HepG2 (cell line): ENCODE measurements at regions not wholly inside any gene's neighbourhood (a gene's known extent, or its start where the extent isn't known, plus 50 kb on each side); places are given as distances from the start of the nearest gene placed in this dataset.

Source experiments
- ATAC-seq: fragments of 200-7000 bp; cut with Tn5 transposase; 3 replicates; pipeline ENCODE4 v1.9.1; 2020; ENCODE audit warnings: mild to moderate bottlenecking, moderate library complexity
- BruUV-seq: library from RNA; stranded (reverse); fragments of 400-500 nt; replicated peaks from 2 replicates; lab custom pipeline; 2021; lab: Mats Ljungman, UMichigan
- CTCF ChIA-PET: fragments of 300-600 bp; formaldehyde crosslinking; extraction: SDS; loops from one replicate; lab custom pipeline; 2021; ENCODE audit warnings: low total read pairs, inconsistent platforms, low intra/inter-chr PET ratio; lab: Yijun Ruan, JAX
- POLR2A ChIA-PET: fragments of 350-600 bp; sonication (Branson Sonifier 250); formaldehyde crosslinking; loops from one replicate; lab custom pipeline; 2020; ENCODE audit warnings: antibody characterized with exemption, inconsistent platforms; lab: Yijun Ruan, JAX
- DNase-seq: peaks from one replicate; pipeline ENCODE4 v3.0.0-alpha.2; 2015; ENCODE audit warnings: low spot score
- FAIRE-seq: peaks from 3 replicates; lab custom pipeline; 2011; peaks lifted over from hg19 to GRCh38; lab: Jason Lieb, UNC
- H2AFZ ChIP-seq: one replicate; pipeline ENCODE4 v1.6.1; 2011; ENCODE audit warnings: low read length, inconsistent platforms
- H3K27ac ChIP-seq: fragments of 300-600 bp; 3 replicates; pipeline ENCODE4 v1.8.0; 2011; ENCODE audit warnings: mixed run types, mild to moderate bottlenecking, mixed read lengths, low read length, inconsistent platforms; ENCODE audit not compliant: insufficient read depth; ENCODE audit errors: extremely low read length
- H3K27me3 ChIP-seq, 2 experiments: fragments of 200-600 bp in 1 of 2; 2 replicates in 1 of 2; 3 replicates in 1 of 2; pipeline versions ENCODE4 v1.6.0 to v1.8.0; 2011; ENCODE audit warnings: low read length in 2 of 2, mild to moderate bottlenecking in 2 of 2, moderate library complexity in 2 of 2, inconsistent platforms in 1 of 2; ENCODE audit not compliant: insufficient read depth in 2 of 2, control insufficient read depth in 1 of 2
- H3K36me3 ChIP-seq, 2 experiments: fragments of 200-600 bp in 1 of 2; replicated peaks in 1 of 2; 2 replicates in 1 of 2; 3 replicates in 1 of 2; pipeline versions ENCODE4 v1.5.1 to v1.8.0; 2011; ENCODE audit warnings: low read length in 2 of 2, inconsistent platforms in 1 of 2; ENCODE audit not compliant: insufficient read depth in 2 of 2, control insufficient read depth in 1 of 2
- H3K4me1 ChIP-seq: 2 replicates; pipeline ENCODE4 v1.5.1; 2012; ENCODE audit warnings: low read length, inconsistent platforms; ENCODE audit not compliant: insufficient read depth
- H3K4me2 ChIP-seq: 2 replicates; pipeline ENCODE4 v1.6.0; 2011; ENCODE audit warnings: low read depth, low read length, inconsistent platforms
- H3K4me3 ChIP-seq, 3 experiments: fragments of 200-600 bp in 1 of 3; sonication (generic), shearing (Covaris generic) in 1 of 3; replicated peaks in 1 of 3; 2 replicates each; pipeline ENCODE4 v1.5.1; 2011 to 2016; ENCODE audit warnings: low read length in 3 of 3, inconsistent platforms in 2 of 3, low read depth in 2 of 3, mild to moderate bottlenecking in 2 of 3, control low read depth in 1 of 3, mixed read lengths in 1 of 3; ENCODE audit not compliant: insufficient read depth in 1 of 3
- H3K79me2 ChIP-seq: one replicate; pipeline ENCODE4 v1.6.1; 2011; ENCODE audit warnings: low read length, inconsistent platforms; ENCODE audit not compliant: insufficient read depth
- H3K9ac ChIP-seq: 2 replicates; pipeline ENCODE4 v1.6.0; 2011; ENCODE audit warnings: mild to moderate bottlenecking, low read depth, low read length, inconsistent platforms; ENCODE audit not compliant: insufficient read depth
- H3K9me3 ChIP-seq: 2 replicates; pipeline ENCODE4 v1.5.1; 2012; ENCODE audit warnings: mild to moderate bottlenecking, low read length
- H4K20me1 ChIP-seq: 2 replicates; pipeline ENCODE4 v1.6.0; 2011; ENCODE audit warnings: inconsistent platforms, mild to moderate bottlenecking, low read length, moderate library complexity; ENCODE audit not compliant: insufficient read depth
- FOXC1 ChIP-seq: sonication (generic); formaldehyde crosslinking; IDR thresholded peaks from 2 replicates; pipeline ENCODE4 v1.8.0; 2022; ENCODE audit warnings: mild to moderate bottlenecking, missing genetic modification reagents, borderline replicate concordance
- KAT2B ChIP-seq: fragments of 150-350 bp; IDR thresholded peaks from 2 replicates; pipeline ENCODE4 v1.6.1; 2014; ENCODE audit warnings: low read depth, low read length, borderline replicate concordance
- RARA ChIP-seq: IDR thresholded peaks from 2 replicates; pipeline ENCODE4 v1.6.1; 2016; ENCODE audit warnings: missing genetic modification reagents, missing compliant biosample characterization
- SMARCC2 ChIP-seq: fragments of 450-650 bp; IDR thresholded peaks from 2 replicates; pipeline ENCODE4 v1.6.1; 2017; ENCODE audit warnings: antibody characterized with exemption, mild to moderate bottlenecking
- ZFP82 ChIP-seq: sonication (generic); formaldehyde crosslinking; IDR thresholded peaks from 2 replicates; pipeline ENCODE4 v1.5.1; 2020; ENCODE audit warnings: mild to moderate bottlenecking, missing genetic modification reagents, borderline replicate concordance
- ZNF746 ChIP-seq: sonication (generic); formaldehyde crosslinking; IDR thresholded peaks from 2 replicates; pipeline ENCODE4 v1.8.0; 2022; ENCODE audit warnings: mild to moderate bottlenecking, missing genetic modification reagents
- in situ Hi-C: cut with HindIII; loops from 2 replicates; pipeline ENCODE4 v1.10.0; 2017; ENCODE audit warnings: low pct_unique_long_range_greater_than_20kb; ENCODE audit not compliant: extremely low pct_ligation_motif_present
- intact Hi-C: fragments of 100-400 bp; cut with micrococcal nuclease; formaldehyde crosslinking; loops from one replicate; pipeline ENCODE4 v1.10.0; 2022; ENCODE audit not compliant: unreplicated experiment
- TF ChIP-seq, protein P1 (sequence below): sonication (generic); IDR thresholded peaks from 2 replicates; pipeline ENCODE4 v1.6.1; 2016; ENCODE audit warnings: low read depth, borderline replicate concordance
- TF ChIP-seq, protein P2 (sequence below): sonication (generic); formaldehyde crosslinking; IDR thresholded peaks from 2 replicates; pipeline ENCODE4 v1.5.0; 2020; ENCODE audit warnings: missing genetic modification reagents, mild to moderate bottlenecking, borderline replicate concordance

DNA sequence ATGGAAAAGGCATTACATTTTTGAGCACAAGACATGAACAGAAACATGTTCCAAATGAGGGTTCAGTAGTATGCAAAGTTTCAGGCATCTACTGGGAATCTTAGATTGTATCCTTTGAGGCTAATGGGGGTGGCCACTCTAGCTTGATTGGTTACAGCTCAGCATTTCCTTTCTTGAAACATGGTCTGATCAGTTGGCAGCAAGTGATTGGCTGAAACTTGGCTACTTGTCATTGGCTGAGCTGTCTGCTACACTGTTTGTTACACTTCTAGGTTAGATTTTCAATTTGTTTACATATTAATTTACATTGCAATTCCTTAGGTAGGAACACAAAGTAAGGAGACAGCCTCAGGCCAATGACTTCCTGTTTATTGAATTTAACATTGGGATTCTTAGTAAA, 918.0 kb upstream of the SEL1L start:
- Histone ChIP-seq H3K4me3 (no peak overlapping the region), H3K36me3 (no peaks in the 10 kb centered on the region), H3K4me1 (no peaks in the 10 kb centered on the region), H3K9me3 (peaks cover 86% of the 10 kb centered on the region), H4K20me1 (no peaks in the 10 kb centered on the region)
- POLR2A ChIA-PET = no interaction called here
- no TSS peak for BruUV-seq
- TF ChIP-seq RARA (CRISPR knock-in tag) (no peak), KAT2B (no peak), ZNF746 (CRISPR knock-in tag) (no peak), FOXC1 (CRISPR knock-in tag) (no peak), ZFP82 (CRISPR knock-in tag) (no peak), SMARCC2 (no peak)
- TF ChIP-seq, protein P1, sequence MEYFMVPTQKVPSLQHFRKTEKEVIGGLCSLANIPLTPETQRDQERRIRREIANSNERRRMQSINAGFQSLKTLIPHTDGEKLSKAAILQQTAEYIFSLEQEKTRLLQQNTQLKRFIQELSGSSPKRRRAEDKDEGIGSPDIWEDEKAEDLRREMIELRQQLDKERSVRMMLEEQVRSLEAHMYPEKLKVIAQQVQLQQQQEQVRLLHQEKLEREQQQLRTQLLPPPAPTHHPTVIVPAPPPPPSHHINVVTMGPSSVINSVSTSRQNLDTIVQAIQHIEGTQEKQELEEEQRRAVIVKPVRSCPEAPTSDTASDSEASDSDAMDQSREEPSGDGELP = no peak
- TF ChIP-seq, protein P2, sequence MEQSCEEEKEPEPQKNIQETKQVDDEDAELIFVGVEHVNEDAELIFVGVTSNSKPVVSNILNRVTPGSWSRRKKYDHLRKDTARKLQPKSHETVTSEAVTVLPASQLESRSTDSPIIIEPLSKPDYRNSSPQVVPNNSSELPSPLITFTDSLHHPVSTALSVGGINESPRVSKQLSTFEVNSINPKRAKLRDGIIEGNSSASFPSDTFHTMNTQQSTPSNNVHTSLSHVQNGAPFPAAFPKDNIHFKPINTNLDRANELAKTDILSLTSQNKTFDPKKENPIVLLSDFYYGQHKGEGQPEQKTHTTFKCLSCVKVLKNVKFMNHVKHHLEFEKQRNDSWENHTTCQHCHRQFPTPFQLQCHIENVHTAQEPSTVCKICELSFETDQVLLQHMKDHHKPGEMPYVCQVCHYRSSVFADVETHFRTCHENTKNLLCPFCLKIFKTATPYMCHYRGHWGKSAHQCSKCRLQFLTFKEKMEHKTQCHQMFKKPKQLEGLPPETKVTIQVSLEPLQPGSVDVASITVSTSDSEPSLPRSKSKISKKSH (CRISPR knock-in tag) = no peak
- TF ChIP-seq, all 625 proteins: peak for 0
- H2AFZ ChIP-seq = no peak overlapping the region
- intact Hi-C loops = no loop called here
- H3K27me3 ChIP-seq = no peaks in the 10 kb centered on the region
- H3K27ac ChIP-seq = no peak overlapping the region
- no peak for ATAC-seq
- H3K4me2 ChIP-seq = no peak overlapping the region
- no peaks in the 10 kb centered on the region for H3K79me2 ChIP-seq
- CTCF ChIA-PET = no interaction called here
- no peak overlapping the region for H3K9ac ChIP-seq
- DNase-seq = no peak
- in situ Hi-C loops = no loop called here
- FAIRE-seq = no peak
